Erythroblast (primary cell): ENCODE measurements at regions not wholly inside any gene's neighbourhood (a gene's known extent, or its start where the extent isn't known, plus 50 kb on each side); places are given as distances from the start of the nearest gene placed in this dataset.

Experiments used
- GATA1 ChIP-seq: IDR thresholded peaks from 2 replicates; pipeline ENCODE4 v1.6.1; 2011; ENCODE audit warnings: low read depth, mild to moderate bottlenecking, control low read depth, low read length, moderate library complexity
- POLR2A ChIP-seq: IDR thresholded peaks from 2 replicates; pipeline ENCODE4 v1.6.1; 2011; ENCODE audit warnings: mild to moderate bottlenecking, low read length

DNA sequence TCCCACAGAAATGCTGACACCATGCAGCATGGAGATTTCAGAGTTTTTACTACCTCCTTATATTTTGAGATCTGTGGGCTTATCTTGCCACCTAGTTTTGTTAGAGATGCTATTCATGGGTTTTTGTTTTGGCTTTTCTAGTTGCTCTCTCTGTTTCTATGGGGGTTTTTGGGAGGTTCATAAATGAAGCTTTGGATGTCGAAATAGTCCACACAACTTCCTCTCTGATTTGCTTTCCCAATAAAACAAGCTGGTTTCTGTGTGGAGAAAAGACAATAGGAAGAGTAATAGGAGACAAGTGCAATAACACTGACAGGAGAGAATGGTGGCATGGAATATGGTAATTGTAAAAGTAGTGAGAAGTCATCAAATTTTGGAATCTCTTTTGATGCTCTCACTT lies 106.8 kb upstream of the GPR149 start:
- TF ChIP-seq POLR2A, result no peak
- TF ChIP-seq GATA1, result no peak
